ENCODE measurements at regions not wholly inside any gene's neighbourhood (a gene's known extent, or its start where the extent isn't known, plus 50 kb on each side); places are given as distances from the start of the nearest gene placed in this dataset.

GRCh38 chr12:68491204-68491960 is 119.3 kb upstream of the RAP1B start:
- H3K36me3 ChIP-seq (ENCODE audit: insufficient read depth, low read length): no peaks in the 10 kb centered on the region
- WGBS: 98% methylated on average over 6 of the region's 8 CpGs
- H3K9ac ChIP-seq (ENCODE audit: low read depth, low read length): no peak overlapping the region
- no peaks in the 10 kb centered on the region for H3K27me3 ChIP-seq (ENCODE audit: insufficient read depth, low read length)
- H3K27ac ChIP-seq (ENCODE audit: low read depth, low read length): no peak overlapping the region
- no peak overlapping the region for H3K4me3 ChIP-seq (ENCODE audit: low read length)
- H3K9me3 ChIP-seq (ENCODE audit: insufficient read depth, low read depth, low read length): no peaks in the 10 kb centered on the region
- H3K4me1 ChIP-seq (ENCODE audit: insufficient read depth, low read length): no peaks in the 10 kb centered on the region

- no peaks in the 10 kb centered on the region for H3K4me1 ChIP-seq (ENCODE audit: insufficient read depth, low read length)
- no peaks in the 10 kb centered on the region for H3K36me3 ChIP-seq (ENCODE audit: insufficient read depth, low read length)
- 94% methylated on average over 1 of the region's 3 CpGs for WGBS
- H3K9me3 ChIP-seq (ENCODE audit: insufficient read depth, low read depth, low read length): no peaks in the 10 kb centered on the region
- no peak overlapping the region for H3K9ac ChIP-seq (ENCODE audit: low read depth, low read length)
- no peak overlapping the region for H3K4me3 ChIP-seq (ENCODE audit: low read length)
- H3K27me3 ChIP-seq (ENCODE audit: insufficient read depth, low read length): no peaks in the 10 kb centered on the region
- H3K27ac ChIP-seq (ENCODE audit: low read depth, low read length): no peak overlapping the region
Measured at GRCh38 chr12:68495336-68496070, 115.2 kb upstream of the RAP1B start.

- 98% methylated on average over 3 of the region's 4 CpGs for WGBS
- no peak overlapping the region for H3K27ac ChIP-seq (ENCODE audit: low read depth, low read length)
- H3K36me3 ChIP-seq (ENCODE audit: insufficient read depth, low read length): no peaks in the 10 kb centered on the region
Measured at GRCh38 chr12:68497107-68497506, 113.6 kb upstream of the RAP1B start.

GRCh38 chr12:68497702-68498101 is 113.0 kb upstream of the RAP1B start:
- Histone ChIP-seq H3K4me1 (ENCODE audit: insufficient read depth, low read length) (no peaks in the 10 kb centered on the region), H3K9me3 (ENCODE audit: insufficient read depth, low read depth, low read length) (no peaks in the 10 kb centered on the region), H3K27ac (ENCODE audit: low read depth, low read length) (no peak overlapping the region), H3K27me3 (ENCODE audit: insufficient read depth, low read length) (no peaks in the 10 kb centered on the region), H3K9ac (ENCODE audit: low read depth, low read length) (no peak overlapping the region), H3K36me3 (ENCODE audit: insufficient read depth, low read length) (no peaks in the 10 kb centered on the region), H3K4me3 (ENCODE audit: low read length) (no peak overlapping the region)
- WGBS: 84% methylated on average over 3 of the region's 3 CpGs

More at GRCh38 chr12:68497107-68497506, 113.6 kb upstream of the RAP1B start:
- Histone ChIP-seq H3K4me3 (ENCODE audit: low read length) (no peak overlapping the region), H3K9me3 (ENCODE audit: insufficient read depth, low read depth, low read length) (no peaks in the 10 kb centered on the region), H3K27me3 (ENCODE audit: insufficient read depth, low read length) (no peaks in the 10 kb centered on the region), H3K4me1 (ENCODE audit: insufficient read depth, low read length) (no peaks in the 10 kb centered on the region), H3K9ac (ENCODE audit: low read depth, low read length) (no peak overlapping the region)

- WGBS: 88% methylated on average over 4 of the region's 4 CpGs
- no peaks in the 10 kb centered on the region for H3K4me1 ChIP-seq (ENCODE audit: insufficient read depth, low read length)
- no peak overlapping the region for H3K9ac ChIP-seq (ENCODE audit: low read depth, low read length)
- no peak overlapping the region for H3K27ac ChIP-seq (ENCODE audit: low read depth, low read length)
- no peaks in the 10 kb centered on the region for H3K27me3 ChIP-seq (ENCODE audit: insufficient read depth, low read length)
- H3K9me3 ChIP-seq (ENCODE audit: insufficient read depth, low read depth, low read length): no peaks in the 10 kb centered on the region
- no peaks in the 10 kb centered on the region for H3K36me3 ChIP-seq (ENCODE audit: insufficient read depth, low read length)
- no peak overlapping the region for H3K4me3 ChIP-seq (ENCODE audit: low read length)
Measured at GRCh38 chr12:68498736-68499135, 112.0 kb upstream of the RAP1B start.

GRCh38 chr12:68499616-68500015 is 111.1 kb upstream of the RAP1B start:
- Histone ChIP-seq H3K4me3 (ENCODE audit: low read length) (no peak overlapping the region), H3K9me3 (ENCODE audit: insufficient read depth, low read depth, low read length) (no peaks in the 10 kb centered on the region), H3K9ac (ENCODE audit: low read depth, low read length) (no peak overlapping the region), H3K36me3 (ENCODE audit: insufficient read depth, low read length) (no peaks in the 10 kb centered on the region), H3K4me1 (ENCODE audit: insufficient read depth, low read length) (no peaks in the 10 kb centered on the region), H3K27me3 (ENCODE audit: insufficient read depth, low read length) (no peaks in the 10 kb centered on the region), H3K27ac (ENCODE audit: low read depth, low read length) (no peak overlapping the region)
- WGBS: 100% methylated on average over 1 of the region's 1 CpG

- no peak overlapping the region for H3K4me3 ChIP-seq (ENCODE audit: low read length)
- H3K9me3 ChIP-seq (ENCODE audit: insufficient read depth, low read depth, low read length): no peaks in the 10 kb centered on the region
- no peaks in the 10 kb centered on the region for H3K36me3 ChIP-seq (ENCODE audit: insufficient read depth, low read length)
- H3K4me1 ChIP-seq (ENCODE audit: insufficient read depth, low read length): no peaks in the 10 kb centered on the region
- no peak overlapping the region for H3K27ac ChIP-seq (ENCODE audit: low read depth, low read length)
- 77% methylated on average over 3 of the region's 3 CpGs for WGBS
- H3K27me3 ChIP-seq (ENCODE audit: insufficient read depth, low read length): no peaks in the 10 kb centered on the region
- H3K9ac ChIP-seq (ENCODE audit: low read depth, low read length): no peak overlapping the region
Measured at GRCh38 chr12:68501226-68501625, 109.5 kb upstream of the RAP1B start.

GRCh38 chr12:68505970-68506369 is 104.7 kb upstream of the RAP1B start:
- H3K36me3 ChIP-seq (ENCODE audit: insufficient read depth, low read length): no peaks in the 10 kb centered on the region
- H3K27ac ChIP-seq (ENCODE audit: low read depth, low read length): no peak overlapping the region
- WGBS: no CpG with 5 or more reads among the region's 1 CpG
- H3K27me3 ChIP-seq (ENCODE audit: insufficient read depth, low read length): no peaks in the 10 kb centered on the region
- H3K9me3 ChIP-seq (ENCODE audit: insufficient read depth, low read depth, low read length): no peaks in the 10 kb centered on the region
- H3K4me1 ChIP-seq (ENCODE audit: insufficient read depth, low read length): no peaks in the 10 kb centered on the region
- no peak overlapping the region for H3K4me3 ChIP-seq (ENCODE audit: low read length)
- H3K9ac ChIP-seq (ENCODE audit: low read depth, low read length): no peak overlapping the region

GRCh38 chr12:68506619-68507018 is 104.1 kb upstream of the RAP1B start:
- Histone ChIP-seq H3K36me3 (ENCODE audit: insufficient read depth, low read length) (no peaks in the 10 kb centered on the region), H3K9ac (ENCODE audit: low read depth, low read length) (no peak overlapping the region), H3K4me3 (ENCODE audit: low read length) (no peak overlapping the region), H3K27me3 (ENCODE audit: insufficient read depth, low read length) (no peaks in the 10 kb centered on the region), H3K9me3 (ENCODE audit: insufficient read depth, low read depth, low read length) (no peaks in the 10 kb centered on the region), H3K27ac (ENCODE audit: low read depth, low read length) (no peak overlapping the region), H3K4me1 (ENCODE audit: insufficient read depth, low read length) (no peaks in the 10 kb centered on the region)
- WGBS: 84% methylated on average over 4 of the region's 4 CpGs

GRCh38 chr12:68507657-68508056 is 103.0 kb upstream of the RAP1B start:
- H3K9ac ChIP-seq (ENCODE audit: low read depth, low read length): no peak overlapping the region
- H3K27me3 ChIP-seq (ENCODE audit: insufficient read depth, low read length): no peaks in the 10 kb centered on the region
- H3K27ac ChIP-seq (ENCODE audit: low read depth, low read length): no peak overlapping the region
- WGBS: 93% methylated on average over 2 of the region's 3 CpGs
- H3K4me3 ChIP-seq (ENCODE audit: low read length): no peak overlapping the region
- H3K4me1 ChIP-seq (ENCODE audit: insufficient read depth, low read length): no peaks in the 10 kb centered on the region
- no peaks in the 10 kb centered on the region for H3K36me3 ChIP-seq (ENCODE audit: insufficient read depth, low read length)
- H3K9me3 ChIP-seq (ENCODE audit: insufficient read depth, low read depth, low read length): no peaks in the 10 kb centered on the region

GRCh38 chr12:68508576-68508975 is 102.1 kb upstream of the RAP1B start:
- H3K36me3 ChIP-seq (ENCODE audit: insufficient read depth, low read length): no peaks in the 10 kb centered on the region
- no peak overlapping the region for H3K9ac ChIP-seq (ENCODE audit: low read depth, low read length)
- H3K4me1 ChIP-seq (ENCODE audit: insufficient read depth, low read length): no peaks in the 10 kb centered on the region
- 100% methylated on average over 2 of the region's 2 CpGs for WGBS
- H3K27ac ChIP-seq (ENCODE audit: low read depth, low read length): no peak overlapping the region
- H3K9me3 ChIP-seq (ENCODE audit: insufficient read depth, low read depth, low read length): no peaks in the 10 kb centered on the region
- H3K27me3 ChIP-seq (ENCODE audit: insufficient read depth, low read length): no peaks in the 10 kb centered on the region
- H3K4me3 ChIP-seq (ENCODE audit: low read length): no peak overlapping the region

All from HUES64 (cell line).